ENCODE measurements at regions not wholly inside any gene's neighbourhood (a gene's known extent, or its start where the extent isn't known, plus 50 kb on each side); places are given as distances from the start of the nearest gene placed in this dataset.

DNA sequence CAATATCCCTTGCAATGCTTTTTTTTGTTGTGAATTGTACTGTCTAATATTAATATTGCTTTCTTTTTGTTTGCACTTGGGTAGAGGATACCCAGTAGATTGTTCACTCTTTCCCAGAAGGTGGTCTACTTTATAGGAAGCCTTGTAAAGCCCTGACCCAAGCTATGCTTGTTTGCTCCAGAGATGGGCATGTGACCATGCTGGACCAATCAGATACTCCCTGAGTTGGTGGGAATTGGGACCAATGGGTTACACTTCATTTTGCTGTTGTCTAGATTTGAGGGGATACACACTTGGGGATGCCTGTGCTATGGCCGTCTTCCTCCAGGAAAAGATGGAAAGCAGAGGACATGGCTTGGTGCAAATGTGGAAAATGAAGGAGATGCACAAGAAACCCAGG lies 314.3 kb downstream of the DYSF start:
- TF ChIP-seq CEBPB (IDR thresholded peaks at IDR 0.05; ENCODE audit: low read depth, low read length) (no peak), RAD21 (IDR thresholded peaks at IDR 0.05 in 1 of 2, conservative IDR thresholded peaks at IDR 0.05 in 1 of 2; ENCODE audit: low read depth in 2 of 2, low read length in 2 of 2) (no peak)
- TF ChIP-seq, protein P1, sequence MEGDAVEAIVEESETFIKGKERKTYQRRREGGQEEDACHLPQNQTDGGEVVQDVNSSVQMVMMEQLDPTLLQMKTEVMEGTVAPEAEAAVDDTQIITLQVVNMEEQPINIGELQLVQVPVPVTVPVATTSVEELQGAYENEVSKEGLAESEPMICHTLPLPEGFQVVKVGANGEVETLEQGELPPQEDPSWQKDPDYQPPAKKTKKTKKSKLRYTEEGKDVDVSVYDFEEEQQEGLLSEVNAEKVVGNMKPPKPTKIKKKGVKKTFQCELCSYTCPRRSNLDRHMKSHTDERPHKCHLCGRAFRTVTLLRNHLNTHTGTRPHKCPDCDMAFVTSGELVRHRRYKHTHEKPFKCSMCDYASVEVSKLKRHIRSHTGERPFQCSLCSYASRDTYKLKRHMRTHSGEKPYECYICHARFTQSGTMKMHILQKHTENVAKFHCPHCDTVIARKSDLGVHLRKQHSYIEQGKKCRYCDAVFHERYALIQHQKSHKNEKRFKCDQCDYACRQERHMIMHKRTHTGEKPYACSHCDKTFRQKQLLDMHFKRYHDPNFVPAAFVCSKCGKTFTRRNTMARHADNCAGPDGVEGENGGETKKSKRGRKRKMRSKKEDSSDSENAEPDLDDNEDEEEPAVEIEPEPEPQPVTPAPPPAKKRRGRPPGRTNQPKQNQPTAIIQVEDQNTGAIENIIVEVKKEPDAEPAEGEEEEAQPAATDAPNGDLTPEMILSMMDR (IDR thresholded peaks at IDR 0.05; ENCODE audit: control extremely low read depth in 1 of 3, insufficient read depth in 1 of 3, low read depth in 1 of 3, low read length in 3 of 3): no peak
